ENCODE measurements at regions not wholly inside any gene's neighbourhood (a gene's known extent, or its start where the extent isn't known, plus 50 kb on each side); places are given as distances from the start of the nearest gene placed in this dataset.

DNA sequence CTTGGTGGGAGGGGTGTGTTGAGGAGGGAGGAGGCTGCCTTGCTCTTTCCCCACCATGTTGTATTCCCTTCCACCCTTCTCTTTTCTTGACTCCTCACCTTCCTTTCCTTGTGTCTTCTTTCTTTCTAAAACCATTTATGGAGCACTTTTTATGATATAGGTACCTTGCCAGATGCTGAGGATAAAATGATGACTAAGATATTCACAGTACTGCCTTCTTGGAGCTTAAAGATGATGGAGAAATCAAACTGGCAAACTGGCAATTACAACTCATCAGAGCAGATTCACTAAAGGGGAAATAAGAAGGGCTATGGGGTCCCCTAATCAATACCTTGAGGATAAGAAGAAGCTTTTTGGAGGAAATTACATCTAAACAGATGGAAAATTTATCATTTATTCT is 273.2 kb upstream of the MEF2C start:
- no peak overlapping the region for H3K27ac ChIP-seq (replicated peaks)
- intact Hi-C loops (cut with micrococcal nuclease): no loop called here

GRCh38 chr5:89147031-89147430 is 264.0 kb upstream of the MEF2C start:
- H3K9me3 ChIP-seq (replicated peaks): peaks cover 5% of the 10 kb centered on the region
- H3K27me3 ChIP-seq (ENCODE audit: low read depth): no peaks in the 10 kb centered on the region
- TF ChIP-seq CTCF (IDR thresholded peaks at IDR 0.05; ENCODE audit: borderline replicate concordance): no peak
- no peak overlapping the region for H3K4me3 ChIP-seq
- DNase-seq: no peak
- intact Hi-C loops (cut with micrococcal nuclease): no loop called here
- H3K36me3 ChIP-seq: no peaks in the 10 kb centered on the region
- no peaks in the 10 kb centered on the region for H3K4me1 ChIP-seq
- H3K27ac ChIP-seq (replicated peaks): no peak overlapping the region

More for the DNA sequence above, 273.2 kb upstream of the MEF2C start:
- Histone ChIP-seq H3K4me3 (no peak overlapping the region), H3K4me1 (no peaks in the 10 kb centered on the region), H3K27me3 (ENCODE audit: low read depth) (no peaks in the 10 kb centered on the region), H3K9me3 (replicated peaks) (peaks cover 10% of the 10 kb centered on the region), H3K36me3 (no peaks in the 10 kb centered on the region)
- TF ChIP-seq CTCF (IDR thresholded peaks at IDR 0.05; ENCODE audit: borderline replicate concordance): no peak
- DNase-seq: no peak

- no peak for DNase-seq
- H3K27ac ChIP-seq (replicated peaks): no peak overlapping the region
- H3K27me3 ChIP-seq (ENCODE audit: low read depth): no peaks in the 10 kb centered on the region
- no peak overlapping the region for H3K4me3 ChIP-seq
- no peaks in the 10 kb centered on the region for H3K9me3 ChIP-seq (replicated peaks)
- TF ChIP-seq CTCF (IDR thresholded peaks at IDR 0.05; ENCODE audit: borderline replicate concordance): no peak
- no peaks in the 10 kb centered on the region for H3K4me1 ChIP-seq
- H3K36me3 ChIP-seq: no peaks in the 10 kb centered on the region
- intact Hi-C loops (cut with micrococcal nuclease): no loop called here
These were observed 254.2 kb upstream of the MEF2C start for GRCh38 chr5:89137148-89137547.

DNA sequence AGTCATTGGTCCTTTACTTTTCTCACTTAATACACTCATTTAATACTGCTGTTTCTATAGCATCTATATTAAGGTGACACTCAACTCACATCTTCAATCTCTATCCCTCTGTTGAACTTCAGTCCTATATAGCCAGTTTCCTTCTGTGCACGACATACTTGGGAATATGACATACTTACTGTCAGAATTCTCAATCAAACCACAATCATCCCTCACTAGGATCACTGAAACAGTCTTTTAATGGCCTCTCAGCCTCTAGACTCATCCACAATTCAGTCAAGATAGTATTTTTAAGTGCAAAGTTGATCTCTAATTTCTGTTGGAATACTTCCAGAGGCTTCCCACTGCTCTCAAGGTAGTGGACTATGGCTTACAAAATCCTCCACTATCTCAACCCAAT is 251.0 kb upstream of the MEF2C start:
- Histone ChIP-seq H3K27ac (replicated peaks) (no peak overlapping the region), H3K9me3 (replicated peaks) (no peaks in the 10 kb centered on the region), H3K4me3 (no peak overlapping the region), H3K27me3 (ENCODE audit: low read depth) (no peaks in the 10 kb centered on the region), H3K36me3 (no peaks in the 10 kb centered on the region), H3K4me1 (no peaks in the 10 kb centered on the region)
- no peak for TF ChIP-seq CTCF (IDR thresholded peaks at IDR 0.05; ENCODE audit: borderline replicate concordance)
- DNase-seq: no peak
- intact Hi-C loops (cut with micrococcal nuclease): no loop called here

- H3K9me3 ChIP-seq (replicated peaks): no peaks in the 10 kb centered on the region
- TF ChIP-seq CTCF (IDR thresholded peaks at IDR 0.05; ENCODE audit: borderline replicate concordance): no peak
- H3K27me3 ChIP-seq (ENCODE audit: low read depth): no peaks in the 10 kb centered on the region
- no peak for DNase-seq
- intact Hi-C loops (cut with micrococcal nuclease): no loop called here
- no peak overlapping the region for H3K4me3 ChIP-seq
- no peaks in the 10 kb centered on the region for H3K4me1 ChIP-seq
- H3K27ac ChIP-seq (replicated peaks): no peak overlapping the region
- H3K36me3 ChIP-seq: no peaks in the 10 kb centered on the region
These were observed 250.1 kb upstream of the MEF2C start for GRCh38 chr5:89133129-89133528.

DNA sequence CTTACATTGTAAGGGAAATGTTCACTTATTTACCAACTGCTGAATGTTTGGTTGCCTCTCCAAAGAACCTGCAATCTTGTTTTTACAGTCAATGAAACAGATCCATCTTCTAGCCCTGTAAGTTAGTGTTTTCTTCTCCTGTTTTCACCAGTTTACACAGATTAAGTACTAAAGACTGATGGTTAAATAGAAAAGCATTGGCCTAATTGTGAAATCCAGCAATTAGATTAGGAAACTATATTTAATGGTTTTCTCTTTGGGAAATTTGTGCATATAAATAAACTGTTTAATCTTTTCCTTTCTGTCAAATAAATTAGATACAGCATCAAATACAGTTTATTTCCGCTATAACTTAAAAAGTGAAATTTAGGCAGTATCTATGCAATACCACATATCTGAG is 247.9 kb upstream of the MEF2C start:
- no peak for DNase-seq
- no peak overlapping the region for H3K27ac ChIP-seq (replicated peaks)
- no peaks in the 10 kb centered on the region for H3K9me3 ChIP-seq (replicated peaks)
- H3K4me3 ChIP-seq: no peak overlapping the region
- intact Hi-C loops (cut with micrococcal nuclease): no loop called here
- TF ChIP-seq CTCF (IDR thresholded peaks at IDR 0.05; ENCODE audit: borderline replicate concordance): no peak
- H3K36me3 ChIP-seq: no peaks in the 10 kb centered on the region
- no peaks in the 10 kb centered on the region for H3K4me1 ChIP-seq
- H3K27me3 ChIP-seq (ENCODE audit: low read depth): no peaks in the 10 kb centered on the region

Data from left ventricle myocardium inferior (tissue), 1 donor.